Activated CD4-positive, alpha-beta T cell treated with anti-CD3 and anti-CD28 coated beads, Interleukin-2, amount 10 ng/mL, durations not matched to agents 24 days and 14 days (primary cell): ENCODE measurements at regions not wholly inside any gene's neighbourhood (a gene's known extent, or its start where the extent isn't known, plus 50 kb on each side); places are given as distances from the start of the nearest gene placed in this dataset.
"Not testable (repeated sequence)": the region's sequence is repeated elsewhere in the genome, so short reads cannot be mapped to it uniquely, and the experiment has no call there.

Experiments used
- DNase-seq: peaks from one replicate; pipeline ENCODE4 v3.0.0; 2022
- H3K27ac Mint-ChIP-seq: one replicate; pipeline ENCODE4 v1.8.0; 2022; ENCODE audit warnings: mild to moderate bottlenecking, mixed read lengths
- H3K27me3 Mint-ChIP-seq: one replicate; pipeline ENCODE4 v1.8.0; 2022; ENCODE audit warnings: mixed read lengths
- H3K36me3 Mint-ChIP-seq: one replicate; pipeline ENCODE4 v1.8.0; 2022; ENCODE audit warnings: low read depth, mild to moderate bottlenecking, mixed read lengths
- H3K4me1 Mint-ChIP-seq: one replicate; pipeline ENCODE4 v1.8.0; 2021; ENCODE audit warnings: mixed read lengths
- H3K4me3 Mint-ChIP-seq: one replicate; pipeline ENCODE4 v1.8.0; 2022; ENCODE audit warnings: mild to moderate bottlenecking, moderate library complexity, mixed read lengths
- H3K9me3 Mint-ChIP-seq: one replicate; pipeline ENCODE4 v1.8.0; 2021; ENCODE audit warnings: mixed read lengths
- intact Hi-C: fragments of 100-400 bp; cut with micrococcal nuclease; formaldehyde crosslinking; loops from one replicate; pipeline ENCODE4 v1.15.1; 2023

- Mint-ChIP-seq H3K4me3 (no peak overlapping the region), H3K36me3 (no peaks in the 10 kb centered on the region), H3K9me3 (peaks cover 5% of the 10 kb centered on the region), H3K4me1 (no peaks in the 10 kb centered on the region), H3K27me3 (peaks cover 7% of the 10 kb centered on the region), H3K27ac (no peak overlapping the region)
- DNase-seq = no peak
- intact Hi-C loops = no loop called here
These were observed 66.3 kb upstream of the HABP2 start for GRCh38 chr10:113486531-113486930.

GRCh38 chr10:113487154-113487553 lies 65.7 kb upstream of the HABP2 start:
- DNase-seq = no peak
- H3K4me1 Mint-ChIP-seq = no peaks in the 10 kb centered on the region
- H3K4me3 Mint-ChIP-seq = no peak overlapping the region
- intact Hi-C loops = no loop called here
- H3K9me3 Mint-ChIP-seq = peaks cover 5% of the 10 kb centered on the region
- peaks cover 7% of the 10 kb centered on the region for H3K27me3 Mint-ChIP-seq
- H3K27ac Mint-ChIP-seq = no peak overlapping the region
- no peaks in the 10 kb centered on the region for H3K36me3 Mint-ChIP-seq

- H3K4me3 Mint-ChIP-seq = no peak overlapping the region
- no peak overlapping the region for H3K27ac Mint-ChIP-seq
- no peak for DNase-seq
- H3K9me3 Mint-ChIP-seq = peaks cover 5% of the 10 kb centered on the region
- peaks cover 7% of the 10 kb centered on the region for H3K27me3 Mint-ChIP-seq
- no peaks in the 10 kb centered on the region for H3K4me1 Mint-ChIP-seq
- H3K36me3 Mint-ChIP-seq = no peaks in the 10 kb centered on the region
- intact Hi-C loops = no loop called here
These were observed 64.7 kb upstream of the HABP2 start for GRCh38 chr10:113488186-113488585.

GRCh38 chr10:113489522-113489921 lies 63.3 kb upstream of the HABP2 start:
- DNase-seq, H3K27ac Mint-ChIP-seq, H3K4me1 Mint-ChIP-seq, H3K36me3 Mint-ChIP-seq, intact Hi-C loops, H3K4me3 Mint-ChIP-seq, H3K27me3 Mint-ChIP-seq, H3K9me3 Mint-ChIP-seq: not testable (repeated sequence)

GRCh38 chr10:113491967-113492565 lies 60.8 kb upstream of the HABP2 start:
- Mint-ChIP-seq H3K27me3 (peaks cover 5% of the 10 kb centered on the region), H3K4me3 (no peak overlapping the region), H3K9me3 (no peaks in the 10 kb centered on the region), H3K4me1 (no peaks in the 10 kb centered on the region), H3K27ac (no peak overlapping the region), H3K36me3 (no peaks in the 10 kb centered on the region)
- DNase-seq = no peak
- intact Hi-C loops = no loop called here

GRCh38 chr10:113493195-113493594 lies 59.7 kb upstream of the HABP2 start:
- intact Hi-C loops = no loop called here
- H3K4me1 Mint-ChIP-seq = no peaks in the 10 kb centered on the region
- H3K36me3 Mint-ChIP-seq = no peaks in the 10 kb centered on the region
- H3K27me3 Mint-ChIP-seq = peaks cover 5% of the 10 kb centered on the region
- no peak overlapping the region for H3K4me3 Mint-ChIP-seq
- DNase-seq = no peak
- H3K9me3 Mint-ChIP-seq = no peaks in the 10 kb centered on the region
- no peak overlapping the region for H3K27ac Mint-ChIP-seq

GRCh38 chr10:113493882-113494301 lies 59.0 kb upstream of the HABP2 start:
- intact Hi-C loops = no loop called here
- Mint-ChIP-seq H3K27me3 (peaks cover 3% of the 10 kb centered on the region), H3K36me3 (no peaks in the 10 kb centered on the region), H3K9me3 (no peaks in the 10 kb centered on the region), H3K4me1 (no peaks in the 10 kb centered on the region), H3K27ac (no peak overlapping the region), H3K4me3 (no peak overlapping the region)
- DNase-seq = no peak

GRCh38 chr10:113494761-113495160 lies 58.1 kb upstream of the HABP2 start:
- H3K4me3 Mint-ChIP-seq = no peak overlapping the region
- H3K36me3 Mint-ChIP-seq = no peaks in the 10 kb centered on the region
- no peaks in the 10 kb centered on the region for H3K4me1 Mint-ChIP-seq
- no peak overlapping the region for H3K27ac Mint-ChIP-seq
- intact Hi-C loops = no loop called here
- DNase-seq = no peak
- no peaks in the 10 kb centered on the region for H3K9me3 Mint-ChIP-seq
- peaks cover 3% of the 10 kb centered on the region for H3K27me3 Mint-ChIP-seq

- Mint-ChIP-seq H3K4me3 (no peak overlapping the region), H3K36me3 (no peaks in the 10 kb centered on the region), H3K27me3 (peaks cover 2% of the 10 kb centered on the region)
These were observed 57.3 kb upstream of the HABP2 start for GRCh38 chr10:113495553-113495952.

GRCh38 chr10:113496111-113497109 lies 56.4 kb upstream of the HABP2 start:
- peaks cover 2% of the 10 kb centered on the region for H3K27me3 Mint-ChIP-seq
- H3K4me3 Mint-ChIP-seq = no peak overlapping the region
- no peaks in the 10 kb centered on the region for H3K9me3 Mint-ChIP-seq
- intact Hi-C loops = no loop called here
- DNase-seq = no peak
- H3K36me3 Mint-ChIP-seq = no peaks in the 10 kb centered on the region
- no peaks in the 10 kb centered on the region for H3K4me1 Mint-ChIP-seq
- no peak overlapping the region for H3K27ac Mint-ChIP-seq

More at GRCh38 chr10:113495553-113495952, 57.3 kb upstream of the HABP2 start:
- DNase-seq = no peak
- Mint-ChIP-seq H3K27ac (no peak overlapping the region), H3K4me1 (no peaks in the 10 kb centered on the region), H3K9me3 (no peaks in the 10 kb centered on the region)
- intact Hi-C loops = no loop called here

GRCh38 chr10:113497198-113497597 lies 55.7 kb upstream of the HABP2 start:
- no peaks in the 10 kb centered on the region for H3K36me3 Mint-ChIP-seq
- H3K4me3 Mint-ChIP-seq = no peak overlapping the region
- peaks cover 2% of the 10 kb centered on the region for H3K27me3 Mint-ChIP-seq
- peaks cover 3% of the 10 kb centered on the region for H3K9me3 Mint-ChIP-seq
- no peak for DNase-seq
- no peaks in the 10 kb centered on the region for H3K4me1 Mint-ChIP-seq
- intact Hi-C loops = no loop called here
- no peak overlapping the region for H3K27ac Mint-ChIP-seq

GRCh38 chr10:113498997-113499396 lies 53.9 kb upstream of the HABP2 start:
- intact Hi-C loops = no loop called here
- peaks cover 2% of the 10 kb centered on the region for H3K27me3 Mint-ChIP-seq
- H3K4me3 Mint-ChIP-seq = no peak overlapping the region
- H3K36me3 Mint-ChIP-seq = no peaks in the 10 kb centered on the region
- DNase-seq = no peak
- no peak overlapping the region for H3K27ac Mint-ChIP-seq
- H3K4me1 Mint-ChIP-seq = no peaks in the 10 kb centered on the region
- H3K9me3 Mint-ChIP-seq = peaks cover 3% of the 10 kb centered on the region

- no peak for DNase-seq
- Mint-ChIP-seq H3K4me1 (no peaks in the 10 kb centered on the region), H3K9me3 (peaks cover 3% of the 10 kb centered on the region), H3K36me3 (no peaks in the 10 kb centered on the region), H3K27ac (no peak overlapping the region), H3K4me3 (no peak overlapping the region), H3K27me3 (peaks cover 2% of the 10 kb centered on the region)
- intact Hi-C loops = no loop called here
These were observed 53.0 kb upstream of the HABP2 start for GRCh38 chr10:113499806-113500205.

GRCh38 chr10:113501031-113501430 lies 51.8 kb upstream of the HABP2 start:
- intact Hi-C loops, H3K27ac Mint-ChIP-seq, H3K9me3 Mint-ChIP-seq, DNase-seq, H3K4me1 Mint-ChIP-seq, H3K36me3 Mint-ChIP-seq, H3K27me3 Mint-ChIP-seq, H3K4me3 Mint-ChIP-seq: not testable (repeated sequence)
